HCT116 (cell line): ENCODE measurements at regions not wholly inside any gene's neighbourhood (a gene's known extent, or its start where the extent isn't known, plus 50 kb on each side); places are given as distances from the start of the nearest gene placed in this dataset.

ENCODE experiments used
- ATAC-seq: fragments of 200-7000 bp; cut with Tn5 transposase; 2 replicates; pipeline ENCODE4 v1.9.1; 2020; ENCODE audit warnings: mild to moderate bottlenecking, moderate library complexity
- BruUV-seq: library from RNA; stranded (reverse); fragments of 400-500 nt; replicated peaks from 2 replicates; lab custom pipeline; 2021; lab: Mats Ljungman, UMichigan
- CTCF ChIA-PET: fragments of 300-600 bp; sonication (Branson Sonifier 250); formaldehyde crosslinking; loops from one replicate; lab custom pipeline; 2021; ENCODE audit warnings: antibody characterized with exemption; lab: Charles Lee
- POLR2A ChIA-PET: fragments of 300-600, 350-600 bp; sonication (Branson Sonifier 250); formaldehyde crosslinking; loops from one replicate; lab custom pipeline; 2021; ENCODE audit warnings: antibody characterized with exemption; lab: Charles Lee
- RAD21 ChIA-PET, 2 experiments: fragments of 300-600 bp; sonication (Branson Sonifier 250); formaldehyde crosslinking; loops; one replicate each; lab custom pipeline; 2023; ENCODE audit warnings: low total read pairs in 2 of 2; ENCODE audit not compliant: uncharacterized antibody in 2 of 2, unreplicated experiment in 2 of 2, low non-redundant PET in 1 of 2; lab: Charles Lee
- DNase-seq: peaks from one replicate; pipeline ENCODE4 v3.0.0-alpha.2; 2010; ENCODE audit warnings: low read depth, low spot score
- H2AFZ ChIP-seq: fragments of 200-600 bp; shearing (Covaris generic), sonication (generic); 2 replicates; pipeline ENCODE4 v1.6.1; 2017; ENCODE audit warnings: low read depth, mixed run types, mixed read lengths, antibody characterized with exemption, low read length; ENCODE audit not compliant: poor library complexity, severe bottlenecking
- H3K27ac ChIP-seq: 2 replicates; pipeline ENCODE4 v1.5.1; 2012; ENCODE audit warnings: low read depth, low read length
- H3K27me3 ChIP-seq: fragments of 200-600 bp; sonication (generic); 2 replicates; pipeline ENCODE4 v1.6.1; 2016; ENCODE audit warnings: mixed run types, low read length, mixed read lengths; ENCODE audit not compliant: insufficient read depth
- H3K36me3 ChIP-seq, 2 experiments: fragments of 200-500 bp in 1 of 2; fragments of 200-600 bp in 1 of 2; sonication (Bioruptor generic) in 1 of 2; sonication (generic) in 1 of 2; 2 replicates each; pipeline versions ENCODE4 v1.5.1 to v1.6.1; 2014 to 2016; ENCODE audit warnings: low read length in 2 of 2, inconsistent platforms in 1 of 2, mixed read lengths in 1 of 2, mixed run types in 1 of 2; ENCODE audit not compliant: insufficient read depth in 2 of 2, control insufficient read depth in 1 of 2
- H3K4me1 ChIP-seq, 2 experiments: fragments of 200-600 bp in 1 of 2; sonication (generic) in 1 of 2; 2 replicates each; pipeline versions ENCODE4 v1.5.1 to v1.6.1; 2012 to 2017; ENCODE audit warnings: low read length in 2 of 2, inconsistent platforms in 1 of 2, mild to moderate bottlenecking in 1 of 2, mixed read lengths in 1 of 2, mixed run types in 1 of 2, moderate library complexity in 1 of 2; ENCODE audit not compliant: insufficient read depth in 2 of 2, control insufficient read depth in 1 of 2
- H3K4me2 ChIP-seq: fragments of 200-600 bp; sonication (generic); 2 replicates; pipeline ENCODE4 v1.6.1; 2017; ENCODE audit warnings: mixed run types, low read length, mixed read lengths
- H3K4me3 ChIP-seq, 2 experiments: fragments of 200-600 bp in 1 of 2; sonication (generic) in 1 of 2; replicated peaks in 1 of 2; 2 replicates each; pipeline ENCODE4 v1.5.1; 2011 to 2016; ENCODE audit warnings: low read length in 2 of 2, control low read depth in 1 of 2, low read depth in 1 of 2, mild to moderate bottlenecking in 1 of 2, mixed read lengths in 1 of 2, mixed run types in 1 of 2
- H3K79me2 ChIP-seq: fragments of 200-600 bp; sonication (generic); 2 replicates; pipeline ENCODE4 v1.6.1; 2017; ENCODE audit warnings: mild to moderate bottlenecking, mixed run types, low read length, moderate library complexity, mixed read lengths; ENCODE audit not compliant: insufficient read depth
- H3K9ac ChIP-seq: fragments of 200-600 bp; sonication (generic); 2 replicates; pipeline ENCODE4 v1.6.1; 2016; ENCODE audit warnings: low read length, mixed read lengths
- H3K9me2 ChIP-seq: fragments of 200-600 bp; sonication (generic), shearing (Covaris generic); 2 replicates; pipeline ENCODE4 v1.6.1; 2017; ENCODE audit warnings: mixed run types, mild to moderate bottlenecking, moderate library complexity; ENCODE audit not compliant: insufficient read depth
- H3K9me3 ChIP-seq, 2 experiments: fragments of 200-500 bp in 1 of 2; fragments of 200-600 bp in 1 of 2; sonication (Bioruptor generic) in 1 of 2; sonication (generic) in 1 of 2; 2 replicates each; pipeline ENCODE4 v1.6.1; 2014 to 2017; ENCODE audit warnings: low read length in 2 of 2, mixed read lengths in 2 of 2, inconsistent platforms in 1 of 2, low read depth in 1 of 2, mild to moderate bottlenecking in 1 of 2, mixed run types in 1 of 2, moderate library complexity in 1 of 2; ENCODE audit not compliant: control insufficient read depth in 1 of 2, insufficient read depth in 1 of 2
- H4K20me1 ChIP-seq: fragments of 200-600 bp; sonication (generic), shearing (Covaris generic); 2 replicates; pipeline ENCODE4 v1.6.1; 2017; ENCODE audit warnings: mixed run types, mild to moderate bottlenecking, moderate library complexity; ENCODE audit not compliant: insufficient read depth
- EGR1 ChIP-seq: IDR thresholded peaks from 2 replicates; pipeline ENCODE4 v1.6.1; 2012; ENCODE audit warnings: low read depth
- ELF1 ChIP-seq: IDR thresholded peaks from 2 replicates; pipeline ENCODE4 v1.6.1; 2012; ENCODE audit warnings: low read depth, borderline replicate concordance
- EZH2 ChIP-seq: fragments of 200-600 bp; sonication (generic); IDR thresholded peaks from 2 replicates; pipeline ENCODE4 v1.6.1; 2017; ENCODE audit warnings: antibody characterized with exemption, mixed run types
- EZH2phosphoT487 ChIP-seq: fragments of 200-600 bp; IDR thresholded peaks from 2 replicates; pipeline ENCODE4 v1.6.1; 2018; ENCODE audit warnings: antibody characterized with exemption, borderline replicate concordance
- JUND ChIP-seq: IDR thresholded peaks from 2 replicates; pipeline ENCODE4 v1.6.1; 2012
- POLR2AphosphoS5 ChIP-seq: IDR thresholded peaks from 2 replicates; pipeline ENCODE4 v1.6.1; 2011; ENCODE audit warnings: mild to moderate bottlenecking, low read depth, low read length, moderate library complexity
- TCF7L2 ChIP-seq: IDR thresholded peaks from 2 replicates; pipeline ENCODE4 v1.7.0; 2011; ENCODE audit warnings: borderline replicate concordance, inconsistent platforms; ENCODE audit not compliant: insufficient read depth, insufficient read length; ENCODE audit errors: extremely low read depth
- YY1 ChIP-seq: IDR thresholded peaks from 2 replicates; pipeline ENCODE4 v1.6.1; 2011; ENCODE audit warnings: low read length, low read depth, moderate library complexity, mild to moderate bottlenecking; ENCODE audit not compliant: insufficient replicate concordance; ENCODE audit errors: extremely low read depth
- intact Hi-C: fragments of 100-400 bp; cut with micrococcal nuclease; formaldehyde crosslinking; loops from 2 replicates; pipeline ENCODE4 v1.10.0; 2022
- TF ChIP-seq, protein P1 (sequence below): IDR thresholded peaks from 2 replicates; pipeline ENCODE4 v1.6.1; 2011; ENCODE audit warnings: mild to moderate bottlenecking, low read length, moderate library complexity; ENCODE audit not compliant: insufficient replicate concordance; ENCODE audit errors: extremely low read depth
- TF ChIP-seq, protein P2 (sequence below): IDR thresholded peaks from 2 replicates; pipeline ENCODE4 v1.6.1; 2012
- TF ChIP-seq, protein P3 (sequence below): IDR thresholded peaks from 2 replicates; pipeline ENCODE4 v1.6.1; 2012

DNA sequence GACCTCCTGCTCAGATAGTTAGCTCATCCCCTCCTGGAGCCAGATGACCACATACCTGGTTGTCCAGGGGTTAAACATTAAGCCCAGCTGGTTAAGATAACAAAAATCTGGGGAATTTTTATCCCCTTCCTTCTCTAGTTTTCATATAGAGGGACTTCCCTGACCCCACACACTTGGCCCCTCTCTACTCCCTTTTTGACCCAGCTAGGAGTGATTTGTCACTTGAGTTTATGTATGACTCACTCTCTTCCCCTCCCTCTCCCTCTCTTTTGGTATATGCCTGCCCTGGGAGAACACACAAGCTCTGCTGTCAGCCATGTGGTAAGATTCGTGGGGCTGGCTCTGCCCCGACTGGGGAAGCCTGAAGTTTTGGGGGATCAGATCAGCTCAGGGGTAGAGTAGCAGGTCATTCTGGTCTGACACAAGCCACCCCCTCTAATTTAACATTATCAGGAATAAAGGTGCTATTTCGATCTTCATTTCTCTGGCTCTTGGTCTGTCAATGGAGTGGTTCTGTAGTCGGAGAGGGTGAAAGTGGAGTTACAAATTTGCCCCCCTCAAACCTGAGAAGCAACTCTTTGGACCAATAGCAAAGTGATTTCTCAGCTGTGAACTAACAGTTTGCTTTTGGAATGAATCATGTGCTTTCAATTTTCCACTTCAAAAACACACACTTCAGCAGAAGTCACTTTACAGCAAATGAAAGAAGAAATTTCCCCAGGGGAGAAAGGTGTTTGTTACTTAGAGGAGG lies 415.3 kb upstream of the CADM1 start:
- BruUV-seq = no TSS peak
- no peak overlapping the region for H2AFZ ChIP-seq
- H4K20me1 ChIP-seq = no peaks in the 10 kb centered on the region
- H3K27ac ChIP-seq = no peak overlapping the region
- no peaks in the 10 kb centered on the region for H3K79me2 ChIP-seq
- H3K27me3 ChIP-seq = no peaks in the 10 kb centered on the region
- POLR2A ChIA-PET = no interaction called here
- RAD21 ChIA-PET = no interaction called here
- no peaks in the 10 kb centered on the region for H3K4me1 ChIP-seq
- TF ChIP-seq, protein P1, sequence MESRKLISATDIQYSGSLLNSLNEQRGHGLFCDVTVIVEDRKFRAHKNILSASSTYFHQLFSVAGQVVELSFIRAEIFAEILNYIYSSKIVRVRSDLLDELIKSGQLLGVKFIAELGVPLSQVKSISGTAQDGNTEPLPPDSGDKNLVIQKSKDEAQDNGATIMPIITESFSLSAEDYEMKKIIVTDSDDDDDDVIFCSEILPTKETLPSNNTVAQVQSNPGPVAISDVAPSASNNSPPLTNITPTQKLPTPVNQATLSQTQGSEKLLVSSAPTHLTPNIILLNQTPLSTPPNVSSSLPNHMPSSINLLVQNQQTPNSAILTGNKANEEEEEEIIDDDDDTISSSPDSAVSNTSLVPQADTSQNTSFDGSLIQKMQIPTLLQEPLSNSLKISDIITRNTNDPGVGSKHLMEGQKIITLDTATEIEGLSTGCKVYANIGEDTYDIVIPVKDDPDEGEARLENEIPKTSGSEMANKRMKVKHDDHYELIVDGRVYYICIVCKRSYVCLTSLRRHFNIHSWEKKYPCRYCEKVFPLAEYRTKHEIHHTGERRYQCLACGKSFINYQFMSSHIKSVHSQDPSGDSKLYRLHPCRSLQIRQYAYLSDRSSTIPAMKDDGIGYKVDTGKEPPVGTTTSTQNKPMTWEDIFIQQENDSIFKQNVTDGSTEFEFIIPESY = no peak
- TF ChIP-seq JUND = no peak
- TF ChIP-seq TCF7L2 = no peak
- TF ChIP-seq, protein P2, sequence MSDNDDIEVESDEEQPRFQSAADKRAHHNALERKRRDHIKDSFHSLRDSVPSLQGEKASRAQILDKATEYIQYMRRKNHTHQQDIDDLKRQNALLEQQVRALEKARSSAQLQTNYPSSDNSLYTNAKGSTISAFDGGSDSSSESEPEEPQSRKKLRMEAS = no peak
- TF ChIP-seq ELF1 = no peak
- no peak for TF ChIP-seq EZH2phosphoT487
- TF ChIP-seq EZH2 = no peak
- TF ChIP-seq POLR2AphosphoS5 = no peak
- TF ChIP-seq, protein P3, sequence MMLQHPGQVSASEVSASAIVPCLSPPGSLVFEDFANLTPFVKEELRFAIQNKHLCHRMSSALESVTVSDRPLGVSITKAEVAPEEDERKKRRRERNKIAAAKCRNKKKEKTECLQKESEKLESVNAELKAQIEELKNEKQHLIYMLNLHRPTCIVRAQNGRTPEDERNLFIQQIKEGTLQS = no peak
- no peak for TF ChIP-seq YY1
- no peak for TF ChIP-seq EGR1
- no peak overlapping the region for H3K4me2 ChIP-seq
- intact Hi-C loops = no loop called here
- CTCF ChIA-PET = no interaction called here
- no peaks in the 10 kb centered on the region; a peak in 1 of 4 replicates for H3K9me3 ChIP-seq
- ATAC-seq = no peak
- H3K9me2 ChIP-seq = no peaks in the 10 kb centered on the region
- DNase-seq = no peak
- H3K9ac ChIP-seq = no peak overlapping the region
- no peaks in the 10 kb centered on the region for H3K36me3 ChIP-seq
- no peak overlapping the region for H3K4me3 ChIP-seq
